GM12891 (cell line): ENCODE measurements at regions not wholly inside any gene's neighbourhood (a gene's known extent, or its start where the extent isn't known, plus 50 kb on each side); places are given as distances from the start of the nearest gene placed in this dataset.
A peak's percentile ranks its signal among the peaks of the same experiment; 100 is the strongest.
"Not testable (repeated sequence)": the region's sequence is repeated elsewhere in the genome, so short reads cannot be mapped to it uniquely, and the experiment has no call there.

Experiments
- DNase-seq: peaks from one replicate; pipeline ENCODE4 v3.0.0; 2011; ENCODE audit warnings: low spot score; ENCODE audit not compliant: insufficient read length
- FAIRE-seq: peaks from 2 replicates; lab custom pipeline; 2011; peaks lifted over from hg19 to GRCh38; lab: Jason Lieb, UNC
- PAX5 ChIP-seq: IDR thresholded peaks from 2 replicates; pipeline ENCODE4 v1.6.1; 2011; ENCODE audit warnings: low read length, moderate library complexity, mild to moderate bottlenecking; ENCODE audit not compliant: insufficient read depth, severe bottlenecking
- POLR2A ChIP-seq: IDR thresholded peaks from 2 replicates; pipeline ENCODE4 v1.6.1; 2011; ENCODE audit warnings: low read depth, low read length, control low read depth
- POLR2AphosphoS5 ChIP-seq: IDR thresholded peaks from 2 replicates; pipeline ENCODE4 v1.6.1; 2011; ENCODE audit warnings: low read depth, low read length, control low read depth
- POU2F2 ChIP-seq: IDR thresholded peaks from 2 replicates; pipeline ENCODE4 v1.6.1; 2011; ENCODE audit warnings: low read depth, mild to moderate bottlenecking, control low read depth, low read length, moderate library complexity
- SPI1 ChIP-seq: IDR thresholded peaks from 2 replicates; pipeline ENCODE4 v1.6.1; 2011; ENCODE audit warnings: low read depth, low read length, control low read depth
- TAF1 ChIP-seq: IDR thresholded peaks from 2 replicates; pipeline ENCODE4 v1.6.1; 2011; ENCODE audit warnings: low read depth, low read length, control low read depth

DNA sequence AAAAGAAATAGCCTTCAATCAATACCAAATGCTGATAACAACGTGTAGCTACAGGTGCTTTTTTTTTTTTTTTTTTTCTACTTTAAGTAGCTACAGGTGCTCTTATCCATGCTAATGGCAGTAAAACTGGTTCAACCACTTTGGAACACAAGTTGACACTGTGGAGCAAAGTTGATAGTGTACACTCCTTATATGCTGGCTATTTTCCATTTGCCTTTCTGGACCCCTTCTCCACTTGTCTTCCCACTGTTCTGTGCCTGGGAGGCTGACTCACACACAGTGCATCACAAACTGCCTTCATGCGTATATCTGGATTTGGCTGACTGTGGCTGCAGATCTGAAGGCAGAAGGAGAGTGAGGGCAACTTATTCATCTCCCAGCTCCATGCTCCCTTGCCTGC lies 247.9 kb downstream of the MSX2 start:
- TF ChIP-seq SPI1 (no peak), POU2F2 (no peak), TAF1 (no peak), PAX5 (no peak), POLR2AphosphoS5 (no peak), POLR2A (no peak)
- FAIRE-seq = no peak

GRCh38 chr5:174971210-174971609 lies 246.8 kb downstream of the MSX2 start:
- TF ChIP-seq SPI1 = no peak
- TF ChIP-seq TAF1 = no peak
- TF ChIP-seq POU2F2 = no peak
- no peak for TF ChIP-seq POLR2AphosphoS5
- no peak for TF ChIP-seq POLR2A
- TF ChIP-seq PAX5 = no peak
- FAIRE-seq (no peak), DNase-seq (no peak)

More for the DNA sequence above, 247.9 kb downstream of the MSX2 start:
- DNase-seq = no peak

DNA sequence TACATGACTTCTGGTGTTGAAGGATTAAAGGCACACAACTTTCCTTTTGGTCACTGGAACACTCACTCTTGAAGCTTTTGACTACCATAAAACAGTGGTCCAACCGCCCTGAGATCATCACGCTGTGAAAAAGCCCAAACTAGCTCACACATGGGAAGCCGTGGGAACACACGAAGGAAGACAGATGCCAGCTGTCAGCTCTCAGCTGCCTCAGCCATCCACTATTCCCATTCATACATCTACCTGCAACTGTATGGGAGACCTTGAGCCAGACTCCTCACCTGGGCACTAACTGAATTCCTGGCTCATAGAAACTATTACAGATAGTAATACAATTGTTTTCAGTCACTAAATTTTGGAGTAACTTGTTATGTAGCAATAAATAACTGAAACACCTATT lies 246.1 kb downstream of the MSX2 start:
- no peak for TF ChIP-seq POLR2A
- no peak for TF ChIP-seq POLR2AphosphoS5
- TF ChIP-seq PAX5 = no peak
- no peak for TF ChIP-seq POU2F2
- TF ChIP-seq SPI1 = no peak
- TF ChIP-seq TAF1 = no peak
- FAIRE-seq (no peak), DNase-seq (no peak)

DNA sequence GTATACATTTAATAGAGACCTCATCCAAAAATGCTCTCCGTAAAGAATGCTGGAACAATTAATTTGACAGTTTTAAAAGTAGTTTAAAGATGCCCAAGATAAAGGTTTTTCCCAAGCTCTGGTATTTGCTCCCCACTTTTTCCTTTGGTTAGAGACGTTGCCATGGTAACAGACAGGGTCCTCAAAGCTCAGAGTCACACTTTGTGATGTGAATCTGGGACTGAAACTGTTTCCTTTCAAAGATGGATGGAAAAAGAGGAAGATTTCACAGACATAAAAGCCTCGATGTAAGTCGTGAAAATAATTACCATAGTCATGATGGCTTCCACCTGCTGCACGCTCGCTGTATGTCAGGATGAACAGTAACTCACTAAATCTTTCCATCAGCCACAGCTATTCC lies 229.5 kb downstream of the MSX2 start:
- DNase-seq (no peak), FAIRE-seq (no peak)
- TF ChIP-seq PAX5 (no peak), POU2F2 (no peak), POLR2AphosphoS5 (no peak), POLR2A (no peak), TAF1 (no peak), SPI1 (no peak)

GRCh38 chr5:174951151-174951780 lies 226.9 kb downstream of the MSX2 start:
- DNase-seq (peak; percentile 63), FAIRE-seq (peak; percentile 85)
- TF ChIP-seq SPI1 (no peak), TAF1 (no peak), POU2F2 (no peak), PAX5 (no peak), POLR2AphosphoS5 (no peak), POLR2A (no peak)

DNA sequence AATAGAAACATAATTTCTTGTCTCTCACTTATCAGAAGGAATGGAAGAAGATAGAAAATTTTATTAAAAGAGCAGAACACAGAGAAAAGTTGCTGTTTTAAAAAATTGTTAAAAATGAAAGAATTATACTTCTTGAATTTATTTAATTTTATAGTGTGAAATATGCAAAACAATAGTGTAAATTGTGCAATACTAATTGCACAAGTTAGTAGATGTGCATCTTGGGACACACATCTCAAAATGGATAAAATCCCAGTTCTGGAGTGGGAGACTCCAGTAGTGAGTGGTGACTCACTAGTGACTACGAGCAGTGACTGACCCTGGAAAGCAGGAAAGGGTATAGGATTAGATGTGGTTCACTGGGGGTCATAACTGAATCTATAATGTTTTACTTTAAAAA lies 223.2 kb downstream of the MSX2 start:
- TF ChIP-seq PAX5 = no peak
- TF ChIP-seq POLR2AphosphoS5 = no peak
- no peak for TF ChIP-seq POU2F2
- no peak for TF ChIP-seq POLR2A
- TF ChIP-seq SPI1 = no peak
- no peak for TF ChIP-seq TAF1
- DNase-seq (no peak), FAIRE-seq (no peak)

- no peak for FAIRE-seq
- no peak for TF ChIP-seq POU2F2
- TF ChIP-seq TAF1 = no peak
- TF ChIP-seq SPI1 = no peak
- TF ChIP-seq PAX5 = no peak
- TF ChIP-seq POLR2AphosphoS5 = no peak
- TF ChIP-seq POLR2A = no peak
- no peak for DNase-seq
These were observed 221.5 kb downstream of the MSX2 start for GRCh38 chr5:174945853-174946252.

DNA sequence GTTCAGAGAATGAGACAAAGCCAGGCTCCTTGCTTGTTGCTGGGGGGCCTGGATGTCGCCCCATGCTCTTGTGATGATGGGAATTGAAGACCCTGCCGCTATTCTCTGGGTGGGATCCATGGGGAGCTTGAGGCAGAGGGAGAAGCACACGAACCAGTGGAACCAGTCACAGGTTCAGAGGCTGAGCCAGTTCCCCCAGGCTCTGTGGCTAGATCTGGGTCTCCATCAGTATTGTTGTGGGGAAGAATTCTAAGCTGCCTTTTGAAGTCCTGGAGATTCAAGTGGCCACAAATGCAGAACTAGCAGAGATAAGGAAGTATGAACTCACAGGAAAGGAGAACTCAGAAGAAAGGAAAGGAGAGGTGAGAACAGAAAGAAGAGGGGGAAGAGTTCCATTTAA lies 219.4 kb downstream of the MSX2 start:
- no peak for DNase-seq
- TF ChIP-seq POLR2AphosphoS5 (no peak), POLR2A (no peak), POU2F2 (no peak), PAX5 (no peak), SPI1 (no peak), TAF1 (no peak)
- no peak for FAIRE-seq

GRCh38 chr5:174943002-174943401 lies 218.6 kb downstream of the MSX2 start:
- FAIRE-seq, DNase-seq: not testable (repeated sequence)
